ENCODE measurements at regions not wholly inside any gene's neighbourhood (a gene's known extent, or its start where the extent isn't known, plus 50 kb on each side); places are given as distances from the start of the nearest gene placed in this dataset.

DNA sequence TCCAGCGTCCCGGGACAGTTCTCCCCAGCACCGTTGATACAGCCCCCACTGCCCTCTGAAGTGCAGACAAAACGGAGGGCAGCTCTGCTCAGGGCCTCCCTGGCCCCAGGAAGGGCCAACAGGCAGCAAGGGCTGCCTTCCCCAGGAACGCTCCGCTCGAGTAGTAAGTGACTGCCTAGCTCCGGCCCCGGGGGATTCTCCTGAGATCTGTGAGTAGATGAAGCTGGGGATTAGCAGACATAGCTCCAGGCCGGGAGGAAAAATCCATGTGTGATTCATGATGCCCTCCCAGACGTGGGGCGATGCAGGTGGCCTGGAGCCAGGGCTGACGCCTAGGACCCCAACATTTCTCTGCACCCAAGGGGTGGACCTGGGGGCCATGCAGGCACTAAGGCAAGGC lies 85.3 kb downstream of the ENGASE start:
- CTCF ChIA-PET: no interaction called here
- no peak for DNase-seq (ENCODE audit: low read depth, low spot score)
- no peaks in the 10 kb centered on the region for H3K36me3 ChIP-seq (ENCODE audit: control insufficient read depth, insufficient read depth, low read length)
- H3K4me3 ChIP-seq (ENCODE audit: low read depth in 2 of 2, low read length in 2 of 2): no peak overlapping the region
- H3K9me3 ChIP-seq (ENCODE audit: control insufficient read depth, insufficient read depth, low read depth, low read length): no peaks in the 10 kb centered on the region
- BruUV-seq (replicated peaks): no TSS peak
- intact Hi-C loops (cut with micrococcal nuclease; ENCODE audit: unreplicated experiment): no loop called here
- no peaks in the 10 kb centered on the region for H3K4me1 ChIP-seq (ENCODE audit: control insufficient read depth, insufficient read depth, low read length)
- no peak for ATAC-seq
- H3K27me3 ChIP-seq (ENCODE audit: control insufficient read depth, insufficient read depth, low read length): peaks cover 3% of the 10 kb centered on the region; the same call in 1 of the 2 replicates
- in situ Hi-C loops (cut with HindIII; ENCODE audit: low pct_unique_long_range_greater_than_20kb, low sequenced_read_pairs): no loop called here
- TF ChIP-seq SIN3A (IDR thresholded peaks at IDR 0.05; ENCODE audit: borderline replicate concordance, insufficient read depth, low read depth, low read length) (no peak), POLR2AphosphoS5 (IDR thresholded peaks at IDR 0.05; ENCODE audit: low read depth, low read length) (no peak), TCF7L2 (IDR thresholded peaks at IDR 0.05; ENCODE audit: low read depth, low read length) (no peak)
- TF ChIP-seq, protein P1, sequence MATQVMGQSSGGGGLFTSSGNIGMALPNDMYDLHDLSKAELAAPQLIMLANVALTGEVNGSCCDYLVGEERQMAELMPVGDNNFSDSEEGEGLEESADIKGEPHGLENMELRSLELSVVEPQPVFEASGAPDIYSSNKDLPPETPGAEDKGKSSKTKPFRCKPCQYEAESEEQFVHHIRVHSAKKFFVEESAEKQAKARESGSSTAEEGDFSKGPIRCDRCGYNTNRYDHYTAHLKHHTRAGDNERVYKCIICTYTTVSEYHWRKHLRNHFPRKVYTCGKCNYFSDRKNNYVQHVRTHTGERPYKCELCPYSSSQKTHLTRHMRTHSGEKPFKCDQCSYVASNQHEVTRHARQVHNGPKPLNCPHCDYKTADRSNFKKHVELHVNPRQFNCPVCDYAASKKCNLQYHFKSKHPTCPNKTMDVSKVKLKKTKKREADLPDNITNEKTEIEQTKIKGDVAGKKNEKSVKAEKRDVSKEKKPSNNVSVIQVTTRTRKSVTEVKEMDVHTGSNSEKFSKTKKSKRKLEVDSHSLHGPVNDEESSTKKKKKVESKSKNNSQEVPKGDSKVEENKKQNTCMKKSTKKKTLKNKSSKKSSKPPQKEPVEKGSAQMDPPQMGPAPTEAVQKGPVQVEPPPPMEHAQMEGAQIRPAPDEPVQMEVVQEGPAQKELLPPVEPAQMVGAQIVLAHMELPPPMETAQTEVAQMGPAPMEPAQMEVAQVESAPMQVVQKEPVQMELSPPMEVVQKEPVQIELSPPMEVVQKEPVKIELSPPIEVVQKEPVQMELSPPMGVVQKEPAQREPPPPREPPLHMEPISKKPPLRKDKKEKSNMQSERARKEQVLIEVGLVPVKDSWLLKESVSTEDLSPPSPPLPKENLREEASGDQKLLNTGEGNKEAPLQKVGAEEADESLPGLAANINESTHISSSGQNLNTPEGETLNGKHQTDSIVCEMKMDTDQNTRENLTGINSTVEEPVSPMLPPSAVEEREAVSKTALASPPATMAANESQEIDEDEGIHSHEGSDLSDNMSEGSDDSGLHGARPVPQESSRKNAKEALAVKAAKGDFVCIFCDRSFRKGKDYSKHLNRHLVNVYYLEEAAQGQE (IDR thresholded peaks at IDR 0.05; ENCODE audit: insufficient read depth in 1 of 2, low read depth in 2 of 2, low read length in 1 of 2): no peak
- TF ChIP-seq, protein P2, sequence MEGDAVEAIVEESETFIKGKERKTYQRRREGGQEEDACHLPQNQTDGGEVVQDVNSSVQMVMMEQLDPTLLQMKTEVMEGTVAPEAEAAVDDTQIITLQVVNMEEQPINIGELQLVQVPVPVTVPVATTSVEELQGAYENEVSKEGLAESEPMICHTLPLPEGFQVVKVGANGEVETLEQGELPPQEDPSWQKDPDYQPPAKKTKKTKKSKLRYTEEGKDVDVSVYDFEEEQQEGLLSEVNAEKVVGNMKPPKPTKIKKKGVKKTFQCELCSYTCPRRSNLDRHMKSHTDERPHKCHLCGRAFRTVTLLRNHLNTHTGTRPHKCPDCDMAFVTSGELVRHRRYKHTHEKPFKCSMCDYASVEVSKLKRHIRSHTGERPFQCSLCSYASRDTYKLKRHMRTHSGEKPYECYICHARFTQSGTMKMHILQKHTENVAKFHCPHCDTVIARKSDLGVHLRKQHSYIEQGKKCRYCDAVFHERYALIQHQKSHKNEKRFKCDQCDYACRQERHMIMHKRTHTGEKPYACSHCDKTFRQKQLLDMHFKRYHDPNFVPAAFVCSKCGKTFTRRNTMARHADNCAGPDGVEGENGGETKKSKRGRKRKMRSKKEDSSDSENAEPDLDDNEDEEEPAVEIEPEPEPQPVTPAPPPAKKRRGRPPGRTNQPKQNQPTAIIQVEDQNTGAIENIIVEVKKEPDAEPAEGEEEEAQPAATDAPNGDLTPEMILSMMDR (IDR thresholded peaks at IDR 0.05): no peak
- POLR2A ChIA-PET: no interaction called here
- no peak overlapping the region for H3K27ac ChIP-seq (ENCODE audit: low read length)

DNA sequence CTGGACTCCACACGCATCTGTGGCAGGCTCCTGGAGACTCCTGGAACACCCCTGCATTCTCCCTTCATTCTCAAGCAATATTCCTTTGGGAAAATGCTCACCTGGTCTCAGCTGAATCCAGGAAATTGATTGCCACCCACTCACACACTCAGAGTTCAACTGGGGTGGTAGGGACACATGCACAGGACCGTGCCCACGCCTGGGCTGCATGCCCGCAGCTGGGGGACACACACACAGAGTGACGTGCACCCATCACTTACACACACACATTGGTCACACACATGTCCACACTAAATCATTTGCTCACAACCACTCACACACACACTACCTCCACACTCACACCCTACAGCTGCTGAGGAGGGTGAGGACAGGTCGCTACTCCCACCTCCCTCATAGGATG lies 84.8 kb downstream of the ENGASE start:
- no TSS peak for BruUV-seq (replicated peaks)
- Histone ChIP-seq H3K36me3 (ENCODE audit: control insufficient read depth, insufficient read depth, low read length) (no peaks in the 10 kb centered on the region), H3K9me3 (ENCODE audit: control insufficient read depth, insufficient read depth, low read depth, low read length) (no peaks in the 10 kb centered on the region), H3K27ac (ENCODE audit: low read length) (no peak overlapping the region), H3K4me1 (ENCODE audit: control insufficient read depth, insufficient read depth, low read length) (no peaks in the 10 kb centered on the region), H3K27me3 (ENCODE audit: control insufficient read depth, insufficient read depth, low read length) (peaks cover 3% of the 10 kb centered on the region; the same call in 1 of the 2 replicates), H3K4me3 (ENCODE audit: low read depth in 2 of 2, low read length in 2 of 2) (no peak overlapping the region)
- ChIA-PET CTCF (no interaction called here), POLR2A (no interaction called here)
- intact Hi-C loops (cut with micrococcal nuclease; ENCODE audit: unreplicated experiment) (no loop called here), in situ Hi-C loops (cut with HindIII; ENCODE audit: low pct_unique_long_range_greater_than_20kb, low sequenced_read_pairs) (no loop called here)
- ATAC-seq: no peak
- no peak for DNase-seq (ENCODE audit: low read depth, low spot score)
- TF ChIP-seq, protein P2 (IDR thresholded peaks at IDR 0.05): no peak
- TF ChIP-seq SIN3A (IDR thresholded peaks at IDR 0.05; ENCODE audit: borderline replicate concordance, insufficient read depth, low read depth, low read length) (no peak), TCF7L2 (IDR thresholded peaks at IDR 0.05; ENCODE audit: low read depth, low read length) (no peak), POLR2AphosphoS5 (IDR thresholded peaks at IDR 0.05; ENCODE audit: low read depth, low read length) (no peak)
- TF ChIP-seq, protein P1 (IDR thresholded peaks at IDR 0.05; ENCODE audit: insufficient read depth in 1 of 2, low read depth in 2 of 2, low read length in 1 of 2): no peak
